ENCODE measurements at regions not wholly inside any gene's neighbourhood (a gene's known extent, or its start where the extent isn't known, plus 50 kb on each side); places are given as distances from the start of the nearest gene placed in this dataset.

- Histone ChIP-seq H4K20me1 (replicated peaks; ENCODE audit: control insufficient read depth, insufficient read depth, low read length) (no peaks in the 10 kb centered on the region), H3K4me2 (ENCODE audit: insufficient read depth, low read length) (no peak overlapping the region), H3K79me2 (ENCODE audit: control insufficient read depth, insufficient read depth, low read length) (no peaks in the 10 kb centered on the region), H3K4me1 (replicated peaks in 1 of 2; ENCODE audit: control insufficient read depth in 2 of 2, insufficient read depth in 2 of 2, low read length in 2 of 2) (no peaks in the 10 kb centered on the region), H3K36me3 (ENCODE audit: control insufficient read depth, insufficient read depth, low read length) (no peaks in the 10 kb centered on the region), H3K9me1 (ENCODE audit: control insufficient read depth, insufficient read depth, low read length) (no peaks in the 10 kb centered on the region), H2AFZ (ENCODE audit: low read depth, low read length) (no peak overlapping the region), H3K9me3 (replicated peaks; ENCODE audit: control insufficient read depth, insufficient read depth, low read depth, low read length) (no peaks in the 10 kb centered on the region), H3K27ac (ENCODE audit: extremely low read depth, low read depth, low read length) (no peak overlapping the region), H3K27me3 (ENCODE audit: control insufficient read depth in 2 of 2, insufficient read depth in 2 of 2, low read length in 2 of 2) (no peaks in the 10 kb centered on the region), H3K9ac (ENCODE audit: insufficient read depth in 1 of 2, low read depth in 2 of 2, low read length in 2 of 2) (no peak overlapping the region), H3K4me3 (no peak overlapping the region)
- FAIRE-seq (no peak), ATAC-seq (no peak), DNase-seq (ENCODE audit: extremely low read depth in 1 of 4, low spot score in 3 of 4) (no peak)
- ChIA-PET POLR2A (no interaction called here), CTCF (ENCODE audit: low intra/inter-chr PET ratio) (no interaction called here)
- intact Hi-C loops (cut with micrococcal nuclease) (no loop called here), in situ Hi-C loops (cut with MboI) (no loop called here)
- no TSS peak for BruUV-seq (replicated peaks)
- TF ChIP-seq, protein P1, sequence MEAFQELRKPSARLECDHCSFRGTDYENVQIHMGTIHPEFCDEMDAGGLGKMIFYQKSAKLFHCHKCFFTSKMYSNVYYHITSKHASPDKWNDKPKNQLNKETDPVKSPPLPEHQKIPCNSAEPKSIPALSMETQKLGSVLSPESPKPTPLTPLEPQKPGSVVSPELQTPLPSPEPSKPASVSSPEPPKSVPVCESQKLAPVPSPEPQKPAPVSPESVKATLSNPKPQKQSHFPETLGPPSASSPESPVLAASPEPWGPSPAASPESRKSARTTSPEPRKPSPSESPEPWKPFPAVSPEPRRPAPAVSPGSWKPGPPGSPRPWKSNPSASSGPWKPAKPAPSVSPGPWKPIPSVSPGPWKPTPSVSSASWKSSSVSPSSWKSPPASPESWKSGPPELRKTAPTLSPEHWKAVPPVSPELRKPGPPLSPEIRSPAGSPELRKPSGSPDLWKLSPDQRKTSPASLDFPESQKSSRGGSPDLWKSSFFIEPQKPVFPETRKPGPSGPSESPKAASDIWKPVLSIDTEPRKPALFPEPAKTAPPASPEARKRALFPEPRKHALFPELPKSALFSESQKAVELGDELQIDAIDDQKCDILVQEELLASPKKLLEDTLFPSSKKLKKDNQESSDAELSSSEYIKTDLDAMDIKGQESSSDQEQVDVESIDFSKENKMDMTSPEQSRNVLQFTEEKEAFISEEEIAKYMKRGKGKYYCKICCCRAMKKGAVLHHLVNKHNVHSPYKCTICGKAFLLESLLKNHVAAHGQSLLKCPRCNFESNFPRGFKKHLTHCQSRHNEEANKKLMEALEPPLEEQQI (IDR thresholded peaks at IDR 0.05), result no peak
- TF ChIP-seq TRIM25 (IDR thresholded peaks at IDR 0.05; ENCODE audit: borderline replicate concordance), result no peak
- no peak for TF ChIP-seq CTBP1 (IDR thresholded peaks at IDR 0.05; ENCODE audit: borderline replicate concordance)
- TF ChIP-seq FOXK2 (conservative IDR thresholded peaks at IDR 0.05 in 1 of 2, IDR thresholded peaks at IDR 0.05 in 1 of 2; ENCODE audit: low read depth in 2 of 2), result no peak
- TF ChIP-seq MTF1 (CRISPR knock-in tag; IDR thresholded peaks at IDR 0.05; ENCODE audit: borderline replicate concordance), result no peak
- TF ChIP-seq ZBTB8A (IDR thresholded peaks at IDR 0.05; ENCODE audit: partially characterized antibody), result no peak
- TF ChIP-seq HNRNPLL (IDR thresholded peaks at IDR 0.05; ENCODE audit: low read depth, low read length, poor library complexity, severe bottlenecking), result no peak
- TF ChIP-seq ILK (tag; IDR thresholded peaks at IDR 0.05; ENCODE audit: borderline replicate concordance, low read depth), result no peak
- TF ChIP-seq ZBTB5 (IDR thresholded peaks at IDR 0.05), result no peak
- TF ChIP-seq CBFB (CRISPR knock-in tag; IDR thresholded peaks at IDR 0.05), result no peak
- TF ChIP-seq ELF4 (CRISPR knock-in tag; IDR thresholded peaks at IDR 0.05), result no peak
- TF ChIP-seq SREBF2 (CRISPR knock-in tag; IDR thresholded peaks at IDR 0.05), result no peak
- TF ChIP-seq ZNF507 (tag; conservative IDR thresholded peaks at IDR 0.05), result no peak
- TF ChIP-seq JUN (IDR thresholded peaks at IDR 0.05; ENCODE audit: borderline replicate concordance, low read depth, low read length), result no peak
- no peak for TF ChIP-seq JUN (CRISPR knock-in tag; IDR thresholded peaks at IDR 0.05; ENCODE audit: borderline replicate concordance)
- WGBS (ENCODE audit: insufficient coverage, low coverage, missing lambda C conversion rate), result 0% methylated on average over 6 of the region's 6 CpGs
Measured at GRCh38 chr9:16198996-16199395, 646.2 kb downstream of the CCDC171 start.

All from K562 (cell line).